Gastrocnemius medialis (tissue), 4 donors: ENCODE measurements at regions not wholly inside any gene's neighbourhood (a gene's known extent, or its start where the extent isn't known, plus 50 kb on each side); places are given as distances from the start of the nearest gene placed in this dataset.
"Not testable (repeated sequence)": the region's sequence is repeated elsewhere in the genome, so short reads cannot be mapped to it uniquely, and the experiment has no call there.

Experiments used
- POLR2A ChIP-seq, 2 donors: fragments of 450-650 bp; IDR thresholded peaks; one replicate each; pipeline ENCODE4 v1.6.1; 2017; ENCODE audit warnings: antibody characterized with exemption in 2 of 2, mild to moderate bottlenecking in 2 of 2, moderate library complexity in 2 of 2
- TF ChIP-seq, protein P1 (sequence below), 5 experiments: fragments of 450-650 bp in 3 of 5; fragments of 200-600 bp in 2 of 5; sonication (generic) in 2 of 5; IDR thresholded peaks in 4 of 5; conservative IDR thresholded peaks in 1 of 5; 1 replicate in 4 of 5; 2 replicates in 1 of 5; pipeline ENCODE4 v1.5.1; 2016 to 2019; ENCODE audit warnings: antibody characterized with exemption in 5 of 5, mild to moderate bottlenecking in 3 of 5, moderate library complexity in 3 of 5

DNA sequence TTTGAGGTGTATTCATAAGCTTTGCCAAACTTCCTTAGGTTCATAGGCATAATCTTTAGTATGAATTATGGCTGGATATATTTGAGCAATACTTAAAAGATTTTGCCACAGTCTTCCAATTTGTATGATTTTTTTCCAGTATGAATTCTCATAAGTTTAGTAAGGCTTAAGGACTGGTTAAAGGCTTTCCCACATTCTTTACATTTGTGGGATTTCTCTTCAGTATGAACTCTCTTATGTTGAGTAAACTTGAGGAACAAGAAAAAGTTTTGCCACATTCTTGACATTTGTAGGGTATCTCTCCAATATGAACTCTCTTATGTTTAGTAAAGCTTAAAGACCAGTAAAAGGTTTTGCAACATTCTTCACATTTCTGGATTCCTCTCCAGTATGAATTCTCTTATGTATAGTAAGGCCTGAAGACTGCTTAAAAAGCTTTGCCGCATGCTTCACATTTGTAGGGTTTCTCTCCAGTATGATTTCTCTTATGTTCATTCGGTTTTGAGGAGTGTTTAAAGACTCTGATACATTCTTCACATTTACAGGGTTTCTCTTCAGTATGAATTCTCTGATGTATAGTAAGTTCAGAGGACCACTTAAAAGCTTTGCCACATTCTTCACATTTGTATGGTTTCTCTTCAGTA is 302.6 kb downstream of the ZNF33B start:
- TF ChIP-seq, protein P1, sequence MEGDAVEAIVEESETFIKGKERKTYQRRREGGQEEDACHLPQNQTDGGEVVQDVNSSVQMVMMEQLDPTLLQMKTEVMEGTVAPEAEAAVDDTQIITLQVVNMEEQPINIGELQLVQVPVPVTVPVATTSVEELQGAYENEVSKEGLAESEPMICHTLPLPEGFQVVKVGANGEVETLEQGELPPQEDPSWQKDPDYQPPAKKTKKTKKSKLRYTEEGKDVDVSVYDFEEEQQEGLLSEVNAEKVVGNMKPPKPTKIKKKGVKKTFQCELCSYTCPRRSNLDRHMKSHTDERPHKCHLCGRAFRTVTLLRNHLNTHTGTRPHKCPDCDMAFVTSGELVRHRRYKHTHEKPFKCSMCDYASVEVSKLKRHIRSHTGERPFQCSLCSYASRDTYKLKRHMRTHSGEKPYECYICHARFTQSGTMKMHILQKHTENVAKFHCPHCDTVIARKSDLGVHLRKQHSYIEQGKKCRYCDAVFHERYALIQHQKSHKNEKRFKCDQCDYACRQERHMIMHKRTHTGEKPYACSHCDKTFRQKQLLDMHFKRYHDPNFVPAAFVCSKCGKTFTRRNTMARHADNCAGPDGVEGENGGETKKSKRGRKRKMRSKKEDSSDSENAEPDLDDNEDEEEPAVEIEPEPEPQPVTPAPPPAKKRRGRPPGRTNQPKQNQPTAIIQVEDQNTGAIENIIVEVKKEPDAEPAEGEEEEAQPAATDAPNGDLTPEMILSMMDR (IDR thresholded peaks at IDR 0.05 in 4 of 5, conservative IDR thresholded peaks at IDR 0.05 in 1 of 5) = not testable (repeated sequence)
- not testable (repeated sequence) for TF ChIP-seq POLR2A (IDR thresholded peaks at IDR 0.05)
